ENCODE measurements at regions not wholly inside any gene's neighbourhood (a gene's known extent, or its start where the extent isn't known, plus 50 kb on each side); places are given as distances from the start of the nearest gene placed in this dataset.

- no peaks in the 10 kb centered on the region for H3K79me2 ChIP-seq (ENCODE audit: insufficient read depth, low read length)
- CTCF ChIA-PET (ENCODE audit: low intra/inter-chr PET ratio, low total read pairs), result no interaction called here
- in situ Hi-C loops (cut with HindIII; ENCODE audit: extremely low pct_ligation_motif_present, low pct_unique_long_range_greater_than_20kb) (no loop called here), intact Hi-C loops (cut with micrococcal nuclease; ENCODE audit: unreplicated experiment) (no loop called here)
- ATAC-seq (no peak), FAIRE-seq (no peak), DNase-seq (ENCODE audit: low spot score) (no peak)
- POLR2A ChIA-PET, result no interaction called here
- no TSS peak for BruUV-seq (replicated peaks)
- H3K4me1 ChIP-seq (ENCODE audit: insufficient read depth, low read length), result no peaks in the 10 kb centered on the region
- no peak overlapping the region for H3K9ac ChIP-seq (ENCODE audit: insufficient read depth, low read depth, low read length)
- TF ChIP-seq ZNF431 (CRISPR knock-in tag; IDR thresholded peaks at IDR 0.05; ENCODE audit: borderline replicate concordance, low read depth) (no peak), KAT7 (CRISPR knock-in tag; IDR thresholded peaks at IDR 0.05; ENCODE audit: borderline replicate concordance) (no peak), RXRA (CRISPR knock-in tag; IDR thresholded peaks at IDR 0.05) (no peak), STAG1 (CRISPR knock-in tag; IDR thresholded peaks at IDR 0.05) (no peak), AKNA (CRISPR knock-in tag; IDR thresholded peaks at IDR 0.05; ENCODE audit: borderline replicate concordance) (no peak), ZNF446 (CRISPR knock-in tag; IDR thresholded peaks at IDR 0.05) (no peak), ZBTB39 (CRISPR knock-in tag; IDR thresholded peaks at IDR 0.05) (no peak), GLI4 (CRISPR knock-in tag; IDR thresholded peaks at IDR 0.05; ENCODE audit: borderline replicate concordance) (no peak), KLF12 (CRISPR knock-in tag; IDR thresholded peaks at IDR 0.05; ENCODE audit: borderline replicate concordance) (no peak), SNAPC5 (CRISPR knock-in tag; IDR thresholded peaks at IDR 0.05; ENCODE audit: borderline replicate concordance) (no peak), NFKB2 (CRISPR knock-in tag; IDR thresholded peaks at IDR 0.05; ENCODE audit: borderline replicate concordance) (no peak), ZNF672 (CRISPR knock-in tag; IDR thresholded peaks at IDR 0.05) (no peak)
- H3K27ac ChIP-seq (ENCODE audit: extremely low read length, insufficient read depth, low read length), result no peak overlapping the region
- WGBS (ENCODE audit: low lambda C conversion rate), result 5% methylated on average over 2 of the region's 2 CpGs
- no peaks in the 10 kb centered on the region for H3K27me3 ChIP-seq (ENCODE audit: control insufficient read depth in 1 of 2, insufficient read depth in 2 of 2, low read length in 2 of 2)
- H3K4me2 ChIP-seq (ENCODE audit: low read depth, low read length), result no peak overlapping the region
- no peak overlapping the region for H2AFZ ChIP-seq (ENCODE audit: low read length)
- H3K4me3 ChIP-seq (replicated peaks in 1 of 3; ENCODE audit: insufficient read depth in 1 of 3, low read depth in 2 of 3, low read length in 3 of 3), result no peak overlapping the region
- H3K36me3 ChIP-seq (replicated peaks in 1 of 2; ENCODE audit: control insufficient read depth in 1 of 2, insufficient read depth in 2 of 2, low read length in 2 of 2), result no peaks in the 10 kb centered on the region
- no peaks in the 10 kb centered on the region for H3K9me3 ChIP-seq (ENCODE audit: low read length)
- no peaks in the 10 kb centered on the region for H4K20me1 ChIP-seq (ENCODE audit: insufficient read depth, low read length)
Observed at GRCh38 chr2:219803294-219803693, 175.9 kb downstream of the SLC4A3 start.
